ENCODE measurements at regions not wholly inside any gene's neighbourhood (a gene's known extent, or its start where the extent isn't known, plus 50 kb on each side); places are given as distances from the start of the nearest gene placed in this dataset.
"Not testable (repeated sequence)": the region's sequence is repeated elsewhere in the genome, so short reads cannot be mapped to it uniquely, and the experiment has no call there.

DNA sequence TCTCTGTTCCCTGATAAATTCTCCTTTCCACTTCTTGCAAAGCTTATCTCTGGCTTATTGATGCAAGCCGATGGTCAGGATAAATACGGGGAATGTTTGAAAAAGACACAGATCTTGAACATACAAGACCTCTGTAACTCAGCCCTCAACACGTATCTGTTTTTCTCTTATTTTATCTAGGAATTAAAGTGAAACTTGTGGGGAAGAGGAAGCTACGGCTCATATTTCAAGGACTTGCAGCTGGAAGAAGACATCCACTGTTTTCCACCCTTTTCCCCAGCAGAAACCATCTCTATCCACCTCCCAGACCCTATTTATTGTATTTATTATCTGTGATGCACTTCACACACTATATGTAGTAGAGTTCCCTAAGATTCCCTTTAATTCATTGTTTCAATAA lies 98.4 kb upstream of the TANK start:
- no peak for DNase-seq (ENCODE audit: low read depth in 2 of 2)

GRCh38 chr2:161063157-161063945 lies 96.9 kb upstream of the TANK start:
- peak; percentile 24 to 55 for DNase-seq (ENCODE audit: low read depth in 2 of 2)

- DNase-seq (ENCODE audit: low read depth in 2 of 2) = no peak
These were observed 96.3 kb upstream of the TANK start for GRCh38 chr2:161063946-161064306.

GRCh38 chr2:161067846-161068350 lies 92.3 kb upstream of the TANK start:
- DNase-seq (ENCODE audit: low read depth in 2 of 2) = no peak

DNA sequence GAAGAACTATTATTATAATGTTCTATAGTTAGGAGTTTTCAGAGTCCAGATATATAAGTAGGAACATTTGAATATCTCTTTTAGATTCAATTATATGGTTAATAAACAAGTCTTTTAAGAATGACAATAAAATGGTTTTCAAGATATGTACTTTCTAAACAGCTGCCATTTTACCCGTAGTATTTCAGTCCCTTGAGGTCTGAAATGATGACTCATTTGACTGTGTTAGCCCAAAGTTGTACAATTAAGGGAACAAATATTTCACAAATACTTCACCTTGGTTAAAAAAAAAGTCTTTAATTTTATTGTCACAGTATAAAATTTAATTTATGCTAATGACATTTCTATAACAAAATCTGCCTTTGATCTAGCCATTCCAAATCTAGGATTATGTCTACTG lies 91.6 kb upstream of the TANK start:
- DNase-seq (ENCODE audit: low read depth in 2 of 2) = no peak

DNA sequence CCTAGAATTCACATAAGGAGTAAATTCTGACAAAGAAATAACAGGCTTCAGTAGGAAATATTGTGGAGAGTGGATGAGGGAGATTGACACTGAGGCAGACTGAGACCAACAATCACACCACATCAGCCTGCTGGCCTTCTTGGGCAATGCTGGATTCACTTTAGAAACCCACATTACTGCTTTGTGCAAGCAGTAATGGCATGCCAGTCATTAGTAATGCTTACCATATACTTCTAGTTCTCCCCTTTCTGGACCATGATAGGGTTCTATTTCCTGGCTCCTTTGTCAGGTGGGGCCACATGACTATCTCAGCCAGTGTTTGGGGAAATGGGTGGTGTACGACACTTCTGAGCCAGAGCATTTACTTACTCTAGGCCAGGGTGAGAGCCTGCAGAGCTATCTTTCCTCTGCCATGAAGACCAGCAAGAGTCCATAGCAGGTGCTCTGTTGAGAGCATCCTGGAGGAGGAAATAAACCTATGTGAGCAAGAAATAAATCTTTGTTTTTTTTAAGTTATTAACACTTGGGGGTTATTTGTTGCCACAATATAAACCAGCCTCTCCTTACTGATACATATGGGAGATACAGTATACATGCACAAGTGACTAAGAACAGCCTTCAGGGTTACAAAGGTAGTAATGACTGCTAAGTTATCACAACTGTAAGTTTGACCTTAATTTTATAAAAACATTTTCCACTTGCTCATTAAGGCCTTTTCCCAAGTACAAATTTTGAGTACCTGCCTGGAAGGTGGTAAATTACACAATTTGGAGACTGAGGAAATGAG lies 89.3 kb upstream of the TANK start:
- DNase-seq (ENCODE audit: low read depth in 2 of 2) = no peak

GRCh38 chr2:161072436-161072835 lies 87.8 kb upstream of the TANK start:
- not testable (repeated sequence) for DNase-seq (ENCODE audit: low read depth in 2 of 2)

GRCh38 chr2:161075701-161076100 lies 84.5 kb upstream of the TANK start:
- DNase-seq (ENCODE audit: low read depth in 2 of 2) = no peak

- DNase-seq (ENCODE audit: low read depth in 2 of 2) = no peak
These were observed 83.3 kb upstream of the TANK start for GRCh38 chr2:161076936-161077335.

DNA sequence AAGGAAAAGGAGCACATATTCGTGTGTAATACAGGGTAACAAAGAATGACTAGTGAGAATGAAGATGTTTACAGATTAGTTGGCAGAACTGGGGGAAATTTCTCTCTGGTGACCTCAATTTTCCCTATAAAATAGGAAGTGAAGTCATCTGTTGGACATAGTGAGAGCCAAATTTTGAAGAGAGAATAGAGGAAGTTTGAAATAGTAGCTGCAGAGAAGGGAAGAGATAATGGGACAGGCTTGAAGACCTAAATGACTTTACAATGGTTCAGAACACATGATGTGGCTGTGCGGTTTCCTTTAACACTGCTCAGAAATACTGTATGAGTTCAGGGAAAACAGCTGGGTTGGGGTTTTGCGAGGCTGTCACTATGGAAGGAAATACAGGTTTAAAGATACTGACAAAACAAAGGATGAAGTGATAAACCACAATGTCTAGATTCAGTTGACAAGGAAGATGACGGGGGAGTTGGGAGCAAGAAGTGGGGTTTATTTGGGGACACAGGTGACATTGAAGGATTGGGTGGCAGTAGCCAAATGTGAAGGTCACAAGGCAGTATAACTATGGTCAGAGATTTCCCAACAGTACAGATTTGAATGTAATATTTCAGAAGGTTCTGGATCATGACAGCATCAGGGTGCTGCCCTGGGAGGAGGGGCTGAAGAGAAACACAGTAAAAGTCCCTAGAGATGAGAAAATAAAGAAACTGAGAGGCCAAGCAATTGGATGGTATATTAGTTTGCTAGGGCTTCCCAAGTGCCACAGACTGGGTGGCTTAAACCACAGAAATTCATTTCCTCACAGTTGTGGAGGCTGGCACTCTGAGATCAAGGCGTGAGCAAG lies 82.6 kb upstream of the TANK start:
- peak; percentile 35 to 63 for DNase-seq (ENCODE audit: low read depth in 2 of 2)

DNA sequence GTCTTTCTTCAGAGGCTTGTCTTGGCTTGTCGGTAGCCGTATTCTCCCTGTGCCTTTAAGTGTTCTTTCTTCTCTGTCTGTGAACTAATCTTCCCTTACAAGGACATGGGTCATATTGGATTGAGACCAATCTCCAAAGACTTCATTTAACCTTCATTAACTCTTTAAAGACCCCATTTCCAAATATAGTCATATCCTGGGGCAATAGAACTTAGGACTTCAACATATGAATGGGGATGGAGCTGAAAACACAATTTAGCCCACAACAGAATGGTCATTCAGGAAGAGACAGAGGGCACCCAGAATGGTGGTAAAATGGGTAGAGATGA lies 82.1 kb upstream of the TANK start:
- DNase-seq (ENCODE audit: low read depth in 2 of 2) = no peak

DNA sequence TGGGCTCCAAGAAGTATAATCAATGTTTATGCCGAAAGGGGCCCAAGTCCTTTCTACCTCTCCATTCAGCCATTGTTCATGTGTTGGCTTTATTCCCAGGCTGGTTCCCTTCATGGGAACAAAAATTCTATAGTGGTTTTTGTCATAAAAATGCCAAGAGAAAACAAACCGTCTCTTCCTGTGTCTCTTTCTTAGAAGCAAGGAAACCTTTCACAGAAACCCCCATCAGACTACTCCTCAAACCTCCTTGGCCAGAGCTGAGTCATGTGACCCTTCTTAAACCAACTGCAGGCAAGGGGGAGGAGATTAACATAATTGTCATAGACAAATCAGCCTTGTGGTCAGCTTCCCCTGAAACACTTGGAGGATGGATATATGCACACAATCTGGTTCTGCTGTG lies 75.1 kb upstream of the TANK start:
- no peak for DNase-seq (ENCODE audit: low read depth in 2 of 2)

- no peak for DNase-seq (ENCODE audit: low read depth in 2 of 2)
These were observed 71.4 kb upstream of the TANK start for GRCh38 chr2:161088658-161089350.

DNA sequence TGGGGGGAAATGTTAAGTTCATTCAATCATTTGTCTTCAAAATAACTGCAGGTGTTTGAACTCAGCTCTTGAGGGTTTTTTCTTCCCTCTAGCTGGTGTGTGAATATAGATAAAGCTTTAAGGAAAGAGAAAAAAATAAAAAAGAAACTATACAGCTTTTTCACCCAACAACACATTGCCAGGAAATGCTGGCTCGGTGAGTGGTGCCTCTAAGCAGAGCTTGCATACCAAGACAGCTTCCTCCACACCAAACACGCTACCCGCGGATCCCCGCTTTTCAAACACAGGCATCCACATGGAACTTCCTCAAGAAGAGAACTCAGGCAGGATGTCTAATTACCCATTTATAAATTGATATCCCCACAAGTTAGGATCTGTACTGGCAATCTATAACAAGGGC lies 69.8 kb upstream of the TANK start:
- DNase-seq (ENCODE audit: low read depth in 2 of 2) = peak in 1 of 2 donors; percentile 9

- no peak for DNase-seq (ENCODE audit: low read depth in 2 of 2)
These were observed 64.9 kb upstream of the TANK start for GRCh38 chr2:161095314-161095713.

DNA sequence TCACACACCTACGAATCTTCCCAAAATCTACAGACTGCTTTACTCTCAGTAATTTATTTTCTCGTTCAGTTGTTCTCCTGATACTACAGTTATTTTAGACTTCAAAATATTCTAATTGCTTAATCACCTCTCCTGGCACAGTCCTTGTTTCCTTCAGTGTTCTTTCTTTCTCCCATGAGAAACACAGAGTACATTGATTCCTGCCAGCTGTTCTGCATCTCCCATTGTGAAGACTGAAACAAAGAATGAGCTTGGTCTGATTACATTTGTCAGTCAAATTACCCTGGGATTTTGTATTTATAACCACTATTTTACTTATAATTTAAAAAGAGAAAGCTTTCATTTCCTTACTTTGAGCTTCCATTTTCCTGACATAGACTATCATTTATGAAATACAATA lies 63.9 kb upstream of the TANK start:
- no peak for DNase-seq (ENCODE audit: low read depth in 2 of 2)

DNA sequence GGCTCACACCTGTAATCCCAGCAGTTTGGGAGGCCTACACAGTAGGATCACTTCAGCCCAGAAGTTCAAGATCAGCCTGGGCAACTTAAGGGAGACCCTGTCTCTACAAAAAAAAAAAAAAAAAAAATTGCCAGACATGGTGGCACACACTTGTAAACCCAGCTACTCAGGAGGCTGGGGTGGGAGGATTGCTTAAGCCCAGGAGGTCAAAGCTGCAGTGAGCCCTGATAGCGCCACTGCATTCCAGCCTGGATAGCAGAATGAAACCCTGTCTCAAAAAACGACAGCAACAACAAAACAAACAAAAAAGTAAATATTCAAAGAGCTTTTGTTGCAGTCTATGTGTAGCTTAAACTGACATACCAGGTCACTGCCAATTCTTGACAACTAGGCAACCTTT lies 63.1 kb upstream of the TANK start:
- DNase-seq (ENCODE audit: low read depth in 2 of 2) = no peak

- DNase-seq (ENCODE audit: low read depth in 2 of 2) = no peak
These were observed 59.9 kb upstream of the TANK start for GRCh38 chr2:161100211-161100895.

GRCh38 chr2:161101406-161101805 lies 58.8 kb upstream of the TANK start:
- DNase-seq (ENCODE audit: low read depth in 2 of 2) = no peak

- no peak for DNase-seq (ENCODE audit: low read depth in 2 of 2)
These were observed 57.3 kb upstream of the TANK start for GRCh38 chr2:161102770-161103450.

DNA sequence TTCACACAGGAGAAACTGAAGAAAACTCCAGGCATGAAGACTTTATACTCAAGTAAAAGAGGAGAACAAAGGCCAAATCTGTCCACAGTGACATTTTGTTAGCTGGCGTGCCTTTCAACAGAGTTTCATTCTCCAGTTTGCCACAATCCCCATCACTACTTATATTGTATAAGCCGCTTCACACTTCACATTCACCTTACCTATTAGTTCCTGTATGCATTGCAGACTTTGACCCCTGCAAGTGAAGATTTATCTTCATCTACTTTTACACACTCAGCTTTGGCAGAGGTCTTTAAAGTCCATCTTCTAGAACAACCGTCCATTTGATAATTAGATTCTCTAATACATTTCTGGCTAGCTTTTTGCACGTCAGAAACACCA lies 56.8 kb upstream of the TANK start:
- no peak for DNase-seq (ENCODE audit: low read depth in 2 of 2)
